Thoracic aorta (tissue), 2 donors: ENCODE measurements at regions not wholly inside any gene's neighbourhood (a gene's known extent, or its start where the extent isn't known, plus 50 kb on each side); places are given as distances from the start of the nearest gene placed in this dataset.
"Not testable (repeated sequence)": the region's sequence is repeated elsewhere in the genome, so short reads cannot be mapped to it uniquely, and the experiment has no call there.

Experiments used
- ATAC-seq: fragments of 150-250 bp; one replicate; pipeline ENCODE4 v1.8.0; 2017; ENCODE audit warnings: low read depth; ENCODE audit not compliant: insufficient number of reproducible peaks, low FRiP score
- DNase-seq: peaks from one replicate; pipeline ENCODE4 v3.0.0-alpha.2; 2020; ENCODE audit warnings: low spot score
- H3K27ac ChIP-seq, 2 donors: fragments of 200-600 bp; sonication (generic); 1 replicate in 1 of 2; 2 replicates in 1 of 2; pipeline ENCODE4 v1.5.1; 2016; ENCODE audit warnings: mild to moderate bottlenecking in 2 of 2, moderate library complexity in 2 of 2
- H3K27me3 ChIP-seq: fragments of 200-600 bp; sonication (generic); replicated peaks from 2 replicates; pipeline ENCODE4 v1.6.0; 2016; ENCODE audit warnings: mild to moderate bottlenecking; ENCODE audit not compliant: insufficient read depth
- H3K36me3 ChIP-seq: fragments of 200-600 bp; sonication (generic); one replicate; pipeline ENCODE4 v1.5.1; 2016
- H3K4me1 ChIP-seq, 2 donors: fragments of 200-600 bp; sonication (generic); 1 replicate in 1 of 2; 2 replicates in 1 of 2; pipeline versions ENCODE4 v1.5.1 to v1.6.0; 2016; ENCODE audit warnings: low read depth in 2 of 2, mild to moderate bottlenecking in 1 of 2; ENCODE audit not compliant: control insufficient read depth in 1 of 2
- H3K4me3 ChIP-seq: fragments of 200-600 bp; sonication (generic); 2 replicates; pipeline ENCODE4 v1.5.1; 2016; ENCODE audit warnings: mild to moderate bottlenecking
- H3K9me3 ChIP-seq: fragments of 200-600 bp; sonication (generic); 2 replicates; pipeline ENCODE4 v1.5.1; 2016
- CTCF ChIP-seq: fragments of 200-600 bp; sonication (generic); IDR thresholded peaks from one replicate; pipeline ENCODE4 v1.5.1; 2019; ENCODE audit warnings: antibody characterized with exemption

GRCh38 chr4:174183259-174183658 lies 100.2 kb downstream of the FBXO8 start:
- no peaks in the 10 kb centered on the region for H3K36me3 ChIP-seq
- H3K4me3 ChIP-seq = no peak overlapping the region
- H3K4me1 ChIP-seq = peaks cover 0 to 18% of the 10 kb centered on the region in 2 donors
- H3K27me3 ChIP-seq = no peaks in the 10 kb centered on the region
- no peak overlapping the region for H3K27ac ChIP-seq
- DNase-seq (no peak), ATAC-seq (no peak)
- no peaks in the 10 kb centered on the region for H3K9me3 ChIP-seq
- no peak for TF ChIP-seq CTCF

GRCh38 chr4:174181827-174182226 lies 101.6 kb downstream of the FBXO8 start:
- Histone ChIP-seq H3K4me1 (peaks cover 0 to 18% of the 10 kb centered on the region in 2 donors), H3K36me3 (no peaks in the 10 kb centered on the region), H3K27ac (no peak overlapping the region), H3K27me3 (no peaks in the 10 kb centered on the region), H3K4me3 (no peak overlapping the region), H3K9me3 (no peaks in the 10 kb centered on the region)
- ATAC-seq = no peak
- TF ChIP-seq CTCF = no peak
- no peak for DNase-seq

DNA sequence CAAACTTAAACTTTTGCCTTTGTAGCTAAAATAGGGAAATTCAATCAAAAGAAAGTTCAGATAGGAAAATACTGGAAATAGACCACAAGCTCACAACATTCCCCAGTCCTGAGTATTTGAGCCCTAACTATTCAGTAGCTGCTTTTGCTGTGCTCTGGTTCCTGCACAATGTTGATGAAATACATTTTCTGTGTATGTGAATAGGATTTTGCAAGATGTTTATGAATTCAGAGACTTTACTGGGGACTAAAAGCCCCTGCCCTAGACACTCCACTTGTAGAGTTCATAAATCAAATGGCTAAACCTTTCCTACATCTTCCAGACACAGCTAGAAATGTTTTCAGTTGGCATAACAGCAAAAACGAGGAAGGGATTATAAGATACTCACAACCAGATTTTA lies 105.9 kb downstream of the FBXO8 start:
- TF ChIP-seq CTCF = no peak

GRCh38 chr4:174175836-174176235 lies 107.6 kb downstream of the FBXO8 start:
- ATAC-seq, H3K27me3 ChIP-seq, H3K4me3 ChIP-seq, H3K9me3 ChIP-seq, H3K36me3 ChIP-seq, H3K27ac ChIP-seq, H3K4me1 ChIP-seq, DNase-seq: not testable (repeated sequence)

More for the DNA sequence above, 105.9 kb downstream of the FBXO8 start:
- H3K36me3 ChIP-seq = no peaks in the 10 kb centered on the region
- H3K27ac ChIP-seq = no peak overlapping the region
- no peaks in the 10 kb centered on the region for H3K27me3 ChIP-seq
- no peaks in the 10 kb centered on the region for H3K9me3 ChIP-seq
- ATAC-seq = no peak
- DNase-seq = no peak
- H3K4me3 ChIP-seq = no peak overlapping the region
- no peaks in the 10 kb centered on the region for H3K4me1 ChIP-seq

GRCh38 chr4:174173360-174173759 lies 110.1 kb downstream of the FBXO8 start:
- no peak for ATAC-seq
- no peaks in the 10 kb centered on the region for H3K9me3 ChIP-seq
- no peak for DNase-seq
- no peaks in the 10 kb centered on the region for H3K4me1 ChIP-seq
- H3K4me3 ChIP-seq = no peak overlapping the region
- no peak for TF ChIP-seq CTCF
- H3K27me3 ChIP-seq = no peaks in the 10 kb centered on the region
- H3K36me3 ChIP-seq = no peaks in the 10 kb centered on the region
- H3K27ac ChIP-seq = no peak overlapping the region

GRCh38 chr4:174172274-174172673 lies 111.2 kb downstream of the FBXO8 start:
- no peaks in the 10 kb centered on the region for H3K36me3 ChIP-seq
- H3K4me3 ChIP-seq = no peak overlapping the region
- no peak overlapping the region for H3K27ac ChIP-seq
- H3K9me3 ChIP-seq = no peaks in the 10 kb centered on the region
- no peaks in the 10 kb centered on the region for H3K27me3 ChIP-seq
- no peak for TF ChIP-seq CTCF
- no peaks in the 10 kb centered on the region for H3K4me1 ChIP-seq
- DNase-seq = no peak
- ATAC-seq = no peak
